ENCODE measurements at regions not wholly inside any gene's neighbourhood (a gene's known extent, or its start where the extent isn't known, plus 50 kb on each side); places are given as distances from the start of the nearest gene placed in this dataset.

GRCh38 chr3:94619643-94620042 lies 556.8 kb downstream of the NSUN3 start:
- TF ChIP-seq CTCF (IDR thresholded peaks at IDR 0.05; ENCODE audit: poor library complexity): no peak
- no peak for TF ChIP-seq EZH2phosphoT487 (IDR thresholded peaks at IDR 0.05; ENCODE audit: low read depth, severe bottlenecking, unreplicated experiment)
